Thyroid gland (tissue), 4 donors: ENCODE measurements at regions not wholly inside any gene's neighbourhood (a gene's known extent, or its start where the extent isn't known, plus 50 kb on each side); places are given as distances from the start of the nearest gene placed in this dataset.
"Not testable (repeated sequence)": the region's sequence is repeated elsewhere in the genome, so short reads cannot be mapped to it uniquely, and the experiment has no call there.

Experiments used
- DNase-seq, 2 donors: peaks; one replicate each; pipeline ENCODE4 v3.0.0-alpha.2; 2019
- H3K27ac ChIP-seq, 3 donors: fragments of 200-600 bp; sonication (generic); 1 replicate in 2 of 3; 2 replicates in 1 of 3; pipeline ENCODE4 v1.5.1; 2016 to 2019; ENCODE audit warnings: mild to moderate bottlenecking in 1 of 3, moderate library complexity in 1 of 3
- H3K27me3 ChIP-seq: fragments of 200-600 bp; sonication (generic); one replicate; pipeline ENCODE4 v1.5.1; 2019
- H3K36me3 ChIP-seq, 2 donors: fragments of 200-600 bp; sonication (generic); one replicate each; pipeline ENCODE4 v1.5.1; 2016 to 2019
- H3K4me1 ChIP-seq, 2 donors: fragments of 200-600 bp; sonication (generic); one replicate each; pipeline ENCODE4 v1.5.1; 2017 to 2019
- H3K4me3 ChIP-seq, 3 donors: fragments of 200-600 bp; sonication (generic); replicated peaks in 1 of 3; 1 replicate in 2 of 3; 2 replicates in 1 of 3; pipeline ENCODE4 v1.5.1; 2016; ENCODE audit warnings: mild to moderate bottlenecking in 1 of 3
- H3K9me3 ChIP-seq: fragments of 200-600 bp; sonication (generic); one replicate; pipeline ENCODE4 v1.5.1; 2017
- POLR2A ChIP-seq, 2 donors: fragments of 450-650 bp; IDR thresholded peaks; one replicate each; pipeline ENCODE4 v1.6.1; 2017; ENCODE audit warnings: antibody characterized with exemption in 2 of 2, mild to moderate bottlenecking in 2 of 2, moderate library complexity in 1 of 2
- whole genome bisulfite sequencing, 2 donors: methylation state at CpG; one replicate each; pipeline ENCODE4 v1.1.5; 2017; 5-methylcytosine and 5-hydroxymethylcytosine counted together
- intact Hi-C: fragments of 100-400 bp; cut with DNase I; formaldehyde crosslinking; loops from one replicate; pipeline ENCODE4 v1.15.1; 2023
- TF ChIP-seq, protein P1 (sequence below), 6 experiments: fragments of 200-600 bp in 3 of 6; fragments of 450-650 bp in 3 of 6; sonication (generic) in 3 of 6; IDR thresholded peaks; one replicate each; pipeline ENCODE4 v1.5.1; 2016 to 2019; ENCODE audit warnings: antibody characterized with exemption in 6 of 6, mild to moderate bottlenecking in 2 of 6, inconsistent platforms in 1 of 6, moderate library complexity in 1 of 6

DNA sequence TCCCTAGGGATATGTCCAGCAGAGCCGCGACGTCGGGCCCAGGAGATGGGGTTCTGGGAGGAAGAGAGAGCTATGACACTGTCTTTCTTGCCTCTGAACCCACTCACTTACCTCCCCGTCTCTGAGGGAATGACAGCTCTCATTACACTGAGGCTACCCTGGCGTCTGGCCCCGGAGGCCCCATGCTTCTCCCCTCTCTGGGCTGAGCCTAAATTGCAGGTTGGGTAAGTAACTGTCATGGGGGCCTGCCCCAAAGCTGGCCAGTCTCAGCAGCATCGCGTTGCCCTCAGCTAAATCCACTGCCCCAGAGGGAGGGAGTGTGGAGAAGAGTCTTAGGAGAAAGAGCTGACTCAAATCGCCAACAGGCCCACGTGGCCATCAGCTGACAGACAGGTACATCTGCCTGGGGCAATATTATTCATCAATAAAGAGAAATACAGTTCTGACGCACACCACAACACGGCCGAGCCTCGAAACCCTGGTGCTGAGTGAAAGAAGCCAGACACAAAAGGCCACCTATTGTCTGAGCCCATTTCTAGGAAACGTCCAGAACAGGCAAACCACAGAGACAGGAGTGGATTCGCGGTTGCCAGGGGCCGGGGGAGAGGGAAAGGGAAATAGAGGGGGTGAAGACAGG, 156.4 kb downstream of the C16orf95 start:
- H3K27ac ChIP-seq = no peak overlapping the region
- TF ChIP-seq, protein P1, sequence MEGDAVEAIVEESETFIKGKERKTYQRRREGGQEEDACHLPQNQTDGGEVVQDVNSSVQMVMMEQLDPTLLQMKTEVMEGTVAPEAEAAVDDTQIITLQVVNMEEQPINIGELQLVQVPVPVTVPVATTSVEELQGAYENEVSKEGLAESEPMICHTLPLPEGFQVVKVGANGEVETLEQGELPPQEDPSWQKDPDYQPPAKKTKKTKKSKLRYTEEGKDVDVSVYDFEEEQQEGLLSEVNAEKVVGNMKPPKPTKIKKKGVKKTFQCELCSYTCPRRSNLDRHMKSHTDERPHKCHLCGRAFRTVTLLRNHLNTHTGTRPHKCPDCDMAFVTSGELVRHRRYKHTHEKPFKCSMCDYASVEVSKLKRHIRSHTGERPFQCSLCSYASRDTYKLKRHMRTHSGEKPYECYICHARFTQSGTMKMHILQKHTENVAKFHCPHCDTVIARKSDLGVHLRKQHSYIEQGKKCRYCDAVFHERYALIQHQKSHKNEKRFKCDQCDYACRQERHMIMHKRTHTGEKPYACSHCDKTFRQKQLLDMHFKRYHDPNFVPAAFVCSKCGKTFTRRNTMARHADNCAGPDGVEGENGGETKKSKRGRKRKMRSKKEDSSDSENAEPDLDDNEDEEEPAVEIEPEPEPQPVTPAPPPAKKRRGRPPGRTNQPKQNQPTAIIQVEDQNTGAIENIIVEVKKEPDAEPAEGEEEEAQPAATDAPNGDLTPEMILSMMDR (IDR thresholded peaks at IDR 0.05) = no peak
- TF ChIP-seq POLR2A (IDR thresholded peaks at IDR 0.05) = no peak
- H3K4me3 ChIP-seq = no peak overlapping the region
- H3K9me3 ChIP-seq = no peaks in the 10 kb centered on the region
- DNase-seq = no peak
- WGBS, 2 donors = 68 to 73% methylated on average over 13 to 19 of the region's 19 CpGs
- H3K27me3 ChIP-seq = no peaks in the 10 kb centered on the region
- intact Hi-C loops = no loop called here
- no peaks in the 10 kb centered on the region for H3K4me1 ChIP-seq
- no peaks in the 10 kb centered on the region for H3K36me3 ChIP-seq

DNA sequence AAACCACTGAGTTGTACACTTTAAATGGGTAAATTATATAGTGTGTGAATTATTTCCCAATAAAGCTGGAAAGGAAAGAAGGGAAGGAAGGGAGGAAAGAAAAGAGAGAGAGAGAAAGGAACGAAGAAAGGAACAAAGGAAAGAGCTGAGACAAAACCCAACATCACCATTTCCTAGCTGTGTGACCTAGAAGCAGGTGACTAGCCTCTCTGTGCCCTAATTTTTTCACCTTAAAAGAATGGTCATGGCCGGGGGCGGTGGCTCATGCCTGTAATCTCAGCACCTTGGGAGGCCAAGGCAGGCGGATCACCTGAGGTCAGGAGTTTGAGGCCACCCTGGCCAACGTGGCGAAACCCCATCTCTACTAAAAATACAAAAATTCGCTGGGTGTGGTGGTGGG, 155.8 kb downstream of the C16orf95 start:
- 90 to 92% methylated on average over 7 of the region's 7 CpGs for WGBS, 2 donors
- H3K4me3 ChIP-seq, H3K27ac ChIP-seq, H3K27me3 ChIP-seq, DNase-seq, intact Hi-C loops, H3K9me3 ChIP-seq, H3K36me3 ChIP-seq, H3K4me1 ChIP-seq: not testable (repeated sequence)

DNA sequence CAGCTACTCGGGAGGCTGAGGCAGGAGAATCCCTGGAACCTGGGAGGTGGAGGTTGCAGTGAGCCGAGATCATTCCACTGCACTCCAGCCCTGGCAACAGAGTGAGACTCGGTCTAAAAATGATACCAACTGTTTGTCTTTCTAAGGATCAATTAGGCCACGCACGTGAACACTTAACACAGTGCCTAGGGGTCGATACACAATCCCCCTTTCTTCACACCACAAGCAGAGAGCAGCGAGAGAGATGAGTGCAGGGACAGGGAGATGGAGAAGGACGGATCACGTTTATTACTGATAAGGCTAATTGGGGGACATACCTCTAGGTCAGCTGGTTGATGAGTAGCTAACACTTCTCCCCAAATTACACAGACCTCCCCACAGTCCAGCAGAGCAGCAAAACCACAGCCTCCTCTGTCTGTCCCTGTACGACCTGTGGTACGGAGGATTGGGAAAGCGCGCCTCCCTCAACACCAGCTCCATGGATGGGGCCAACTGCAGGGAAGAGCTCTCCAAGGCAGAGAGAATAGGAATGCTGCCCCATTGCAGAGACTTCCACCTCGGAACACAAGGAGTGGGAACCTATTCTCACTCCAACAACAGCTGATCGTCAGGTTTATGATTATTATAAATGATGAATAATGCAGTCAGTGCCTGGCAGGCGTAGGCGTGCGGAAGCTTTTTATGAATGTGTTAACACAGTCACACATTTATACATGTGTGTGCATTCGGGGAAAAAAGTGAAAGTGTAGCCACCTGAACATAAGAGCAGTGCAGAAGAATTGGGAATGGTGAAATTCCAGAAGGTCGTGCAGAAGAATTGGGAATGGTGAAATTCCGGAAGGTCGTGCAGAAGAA, 155.1 kb downstream of the C16orf95 start:
- H3K27me3 ChIP-seq = no peaks in the 10 kb centered on the region
- intact Hi-C loops = no loop called here
- H3K9me3 ChIP-seq = no peaks in the 10 kb centered on the region
- no peak overlapping the region for H3K27ac ChIP-seq
- no peaks in the 10 kb centered on the region for H3K36me3 ChIP-seq
- WGBS, 2 donors = 78 to 84% methylated on average over 22 of the region's 22 CpGs
- no peak overlapping the region for H3K4me3 ChIP-seq
- no peaks in the 10 kb centered on the region for H3K4me1 ChIP-seq
- DNase-seq = no peak
- TF ChIP-seq, protein P1 (IDR thresholded peaks at IDR 0.05) = no peak

DNA sequence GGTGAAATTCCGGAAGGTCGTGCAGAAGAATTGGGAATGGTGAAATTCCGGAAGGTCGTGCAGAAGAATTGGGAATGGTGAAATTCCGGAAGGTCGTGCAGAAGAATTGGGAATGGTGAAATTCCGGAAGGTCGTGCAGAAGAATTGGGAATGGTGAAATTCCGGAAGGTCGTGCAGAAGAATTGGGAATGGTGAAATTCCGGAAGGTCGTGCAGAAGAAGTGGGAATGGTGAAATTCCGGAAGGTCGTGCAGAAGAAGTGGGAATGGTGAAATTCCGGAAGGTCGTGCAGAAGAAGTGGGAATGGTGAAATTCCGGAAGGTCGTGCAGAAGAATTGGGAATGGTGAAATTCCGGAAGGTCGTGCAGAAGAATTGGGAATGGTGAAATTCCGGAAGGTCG, 154.4 kb downstream of the C16orf95 start:
- DNase-seq, H3K27me3 ChIP-seq, H3K27ac ChIP-seq, H3K4me1 ChIP-seq, H3K4me3 ChIP-seq, H3K9me3 ChIP-seq, intact Hi-C loops, H3K36me3 ChIP-seq: not testable (repeated sequence)
- WGBS, 2 donors = 94 to 95% methylated on average over 6 to 17 of the region's 22 CpGs

DNA sequence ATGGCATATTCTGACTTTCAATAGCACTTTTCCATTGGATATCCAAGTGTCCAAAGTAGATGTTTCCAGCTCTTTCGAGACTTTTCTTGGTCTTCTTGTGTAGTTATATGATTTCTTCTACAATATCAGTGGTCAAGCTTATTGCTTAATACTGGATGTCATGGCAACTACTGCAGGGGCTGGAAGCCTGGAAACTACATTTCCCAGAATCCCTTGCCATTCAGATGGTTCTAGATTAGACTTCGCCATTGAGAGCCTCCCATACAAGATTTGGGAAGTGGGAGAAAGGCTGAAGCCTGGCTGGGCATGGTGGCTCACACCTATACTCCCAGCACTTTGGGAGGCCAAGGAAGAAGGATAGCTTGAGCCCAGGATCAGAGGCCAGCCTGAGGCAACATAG, 153.6 kb downstream of the C16orf95 start:
- no peak overlapping the region for H3K4me3 ChIP-seq
- intact Hi-C loops = no loop called here
- H3K9me3 ChIP-seq = no peaks in the 10 kb centered on the region
- TF ChIP-seq POLR2A (IDR thresholded peaks at IDR 0.05) = no peak
- TF ChIP-seq, protein P1 (IDR thresholded peaks at IDR 0.05) = no peak
- no peaks in the 10 kb centered on the region for H3K27me3 ChIP-seq
- no peaks in the 10 kb centered on the region for H3K36me3 ChIP-seq
- H3K4me1 ChIP-seq = no peaks in the 10 kb centered on the region
- no peak overlapping the region for H3K27ac ChIP-seq
- 91 to 92% methylated on average over 2 of the region's 2 CpGs for WGBS, 2 donors
- no peak for DNase-seq

DNA sequence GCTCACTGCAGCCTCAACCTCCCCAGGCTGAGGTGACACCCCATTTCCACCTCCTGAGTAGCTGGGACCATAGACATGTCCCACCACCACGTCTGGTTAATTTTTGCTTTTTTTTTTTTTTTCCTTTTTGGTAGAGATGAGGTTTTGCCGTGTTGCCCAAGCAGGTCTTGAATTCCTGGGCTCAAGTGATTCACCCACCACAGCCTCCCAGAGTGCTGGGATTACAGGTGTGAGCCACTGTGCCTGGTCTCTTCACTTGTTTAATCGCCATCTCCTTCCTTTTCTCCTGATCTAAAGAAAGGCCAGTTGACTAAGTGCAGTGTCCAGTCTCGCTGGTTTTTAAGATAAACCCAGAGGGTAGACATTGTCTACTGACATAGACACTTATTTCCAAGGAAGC, 152.0 kb downstream of the C16orf95 start:
- intact Hi-C loops = no loop called here
- no peaks in the 10 kb centered on the region for H3K4me1 ChIP-seq
- 78 to 83% methylated on average over 4 of the region's 4 CpGs for WGBS, 2 donors
- H3K27me3 ChIP-seq = no peaks in the 10 kb centered on the region
- H3K9me3 ChIP-seq = no peaks in the 10 kb centered on the region
- no peak overlapping the region for H3K4me3 ChIP-seq
- no peak overlapping the region for H3K27ac ChIP-seq
- no peak for TF ChIP-seq POLR2A (IDR thresholded peaks at IDR 0.05)
- TF ChIP-seq, protein P1 (IDR thresholded peaks at IDR 0.05) = no peak
- H3K36me3 ChIP-seq = no peaks in the 10 kb centered on the region
- DNase-seq = no peak
